Caki2 (cell line): ENCODE measurements at regions not wholly inside any gene's neighbourhood (a gene's known extent, or its start where the extent isn't known, plus 50 kb on each side); places are given as distances from the start of the nearest gene placed in this dataset.
"Not testable (repeated sequence)": the region's sequence is repeated elsewhere in the genome, so short reads cannot be mapped to it uniquely, and the experiment has no call there.

Experiments used
- DNase-seq: peaks from one replicate; pipeline ENCODE4 v3.0.0-alpha.2; 2015; ENCODE audit warnings: low read depth
- in situ Hi-C: cut with HindIII; loops from 2 replicates; pipeline ENCODE4 v1.10.0; 2016; ENCODE audit warnings: low sequenced_read_pairs, low pct_unique_long_range_greater_than_20kb, mixed read lengths

GRCh38 chr5:90109285-90109684 lies 300.3 kb downstream of the CETN3 start:
- in situ Hi-C loops, result no loop called here
- DNase-seq, result no peak

- no peak for DNase-seq
- in situ Hi-C loops, result no loop called here
These were observed 310.5 kb downstream of the CETN3 start for GRCh38 chr5:90099099-90099498.

GRCh38 chr5:90097082-90097477 lies 312.5 kb downstream of the CETN3 start:
- in situ Hi-C loops, result no loop called here

GRCh38 chr5:90096415-90097081 lies 313.0 kb downstream of the CETN3 start:
- in situ Hi-C loops, result no loop called here
- peak; percentile 44 for DNase-seq

More at GRCh38 chr5:90097082-90097477, 312.5 kb downstream of the CETN3 start:
- no peak for DNase-seq

GRCh38 chr5:90095292-90096060 lies 314.1 kb downstream of the CETN3 start:
- no peak for DNase-seq
- in situ Hi-C loops, result no loop called here

GRCh38 chr5:90093751-90094485 lies 315.6 kb downstream of the CETN3 start:
- no peak for DNase-seq
- in situ Hi-C loops, result no loop called here

- no peak for DNase-seq
- in situ Hi-C loops, result no loop called here
These were observed 316.8 kb downstream of the CETN3 start for GRCh38 chr5:90092734-90093133.

GRCh38 chr5:90084342-90084741 lies 325.2 kb downstream of the CETN3 start:
- in situ Hi-C loops, result no loop called here

GRCh38 chr5:90073026-90073570 lies 336.5 kb downstream of the CETN3 start:
- DNase-seq, in situ Hi-C loops: not testable (repeated sequence)

More at GRCh38 chr5:90084342-90084741, 325.2 kb downstream of the CETN3 start:
- DNase-seq, result no peak

GRCh38 chr5:90071656-90072055 lies 337.9 kb downstream of the CETN3 start:
- no peak for DNase-seq
- in situ Hi-C loops, result no loop called here

GRCh38 chr5:90071066-90071465 lies 338.5 kb downstream of the CETN3 start:
- in situ Hi-C loops, result no loop called here
- DNase-seq, result no peak

- in situ Hi-C loops, result no loop called here
- DNase-seq, result no peak
These were observed 342.6 kb downstream of the CETN3 start for GRCh38 chr5:90066920-90067319.

- no peak for DNase-seq
- in situ Hi-C loops, result no loop called here
These were observed 352.4 kb downstream of the CETN3 start for GRCh38 chr5:90056911-90057705.

GRCh38 chr5:90055831-90056328 lies 353.7 kb downstream of the CETN3 start:
- no peak for DNase-seq
- in situ Hi-C loops, result no loop called here

- no peak for DNase-seq
- in situ Hi-C loops, result no loop called here
These were observed 354.9 kb downstream of the CETN3 start for GRCh38 chr5:90054612-90055011.

- DNase-seq, result no peak
- in situ Hi-C loops, result no loop called here
These were observed 357.8 kb downstream of the CETN3 start for GRCh38 chr5:90051756-90052155.

- no peak for DNase-seq
- in situ Hi-C loops, result no loop called here
These were observed 359.5 kb downstream of the CETN3 start for GRCh38 chr5:90050103-90050502.

GRCh38 chr5:90047113-90047512 lies 362.4 kb downstream of the CETN3 start:
- DNase-seq, result no peak
- in situ Hi-C loops, result no loop called here
